AG09319 (cell line): ENCODE measurements at regions not wholly inside any gene's neighbourhood (a gene's known extent, or its start where the extent isn't known, plus 50 kb on each side); places are given as distances from the start of the nearest gene placed in this dataset.

ENCODE experiments used
- DNase-seq: peaks from one replicate; pipeline ENCODE4 v3.0.0-alpha.2; 2010; ENCODE audit warnings: low read depth; ENCODE audit errors: extremely low read depth
- CTCF ChIP-seq: IDR thresholded peaks from 2 replicates; pipeline ENCODE4 v1.5.1; 2011; ENCODE audit warnings: low read depth, mild to moderate bottlenecking, inconsistent platforms, low read length, moderate library complexity

- TF ChIP-seq CTCF: no peak
Measured at GRCh38 chr3:158992463-158992862, 190.6 kb downstream of the MFSD1 start.

GRCh38 chr3:158994386-158994785 lies 192.5 kb downstream of the MFSD1 start:
- no peak for DNase-seq
- no peak for TF ChIP-seq CTCF

More at GRCh38 chr3:158992463-158992862, 190.6 kb downstream of the MFSD1 start:
- no peak for DNase-seq

DNA sequence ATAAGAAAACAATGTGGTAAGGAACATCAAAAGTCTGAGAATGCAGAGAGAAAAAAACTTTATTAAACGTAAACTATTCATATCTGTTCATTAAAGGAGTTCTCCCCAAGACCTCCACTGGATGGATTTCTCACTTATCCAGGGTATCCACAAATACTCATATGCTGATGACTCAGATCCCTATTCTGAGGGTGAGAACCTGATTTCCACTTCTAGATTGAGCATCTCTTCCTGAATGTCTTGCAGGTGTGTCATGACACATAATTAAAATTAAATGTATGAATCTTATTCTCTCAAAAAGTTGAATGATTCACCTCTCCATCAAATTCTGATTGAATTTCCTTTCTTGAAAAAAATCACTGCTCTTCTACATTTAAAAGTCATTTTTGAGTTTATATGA lies 199.9 kb downstream of the MFSD1 start:
- DNase-seq: no peak
- TF ChIP-seq CTCF: no peak

- no peak for TF ChIP-seq CTCF
Measured at GRCh38 chr3:159005137-159005536, 203.3 kb downstream of the MFSD1 start.

DNA sequence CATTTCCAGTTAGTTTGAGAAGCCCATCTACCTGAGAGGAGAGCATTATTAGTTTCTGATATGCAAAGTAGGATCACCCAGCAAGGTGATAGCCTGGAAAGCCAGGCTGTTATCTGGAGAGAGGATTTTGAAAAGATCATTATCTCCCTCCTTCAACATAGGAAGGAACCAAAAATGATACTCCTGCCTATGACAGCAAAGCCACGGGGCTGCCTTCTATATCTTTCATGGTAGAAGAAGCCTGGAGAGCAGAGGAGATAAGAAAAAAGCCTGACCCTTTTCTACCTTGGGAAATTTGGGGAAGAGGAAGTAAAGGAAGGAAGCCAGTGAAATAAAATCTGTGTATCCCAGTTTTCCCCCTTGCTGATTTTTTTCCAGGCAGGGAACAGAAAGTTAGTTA lies 205.5 kb downstream of the MFSD1 start:
- no peak for DNase-seq
- no peak for TF ChIP-seq CTCF

More at GRCh38 chr3:159005137-159005536, 203.3 kb downstream of the MFSD1 start:
- DNase-seq: no peak

GRCh38 chr3:159008401-159008800 lies 206.5 kb downstream of the MFSD1 start:
- DNase-seq: no peak
- no peak for TF ChIP-seq CTCF

DNA sequence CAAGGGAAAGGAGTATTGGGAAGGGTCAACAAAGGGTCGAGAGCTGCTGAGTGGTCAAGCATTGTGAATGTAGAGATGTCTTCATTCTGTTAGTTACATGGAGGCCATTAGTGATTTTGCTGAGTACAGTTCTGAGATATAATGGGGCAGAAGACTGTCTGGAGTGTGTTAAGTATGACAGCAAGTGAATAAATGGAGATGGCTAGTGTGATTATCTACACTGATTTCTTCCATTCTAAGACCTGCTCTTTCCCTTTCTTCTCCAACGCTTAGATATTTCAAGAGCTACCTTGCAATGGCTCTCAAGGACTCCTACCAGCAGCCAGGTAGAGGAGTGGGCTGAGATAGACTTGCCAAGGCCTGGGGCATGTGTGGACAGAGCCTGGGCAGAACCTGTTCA lies 216.5 kb downstream of the MFSD1 start:
- no peak for TF ChIP-seq CTCF
- no peak for DNase-seq

GRCh38 chr3:159025733-159026132 lies 223.9 kb downstream of the MFSD1 start:
- no peak for DNase-seq
- no peak for TF ChIP-seq CTCF
